Smooth muscle cell (in vitro differentiated cells): ENCODE measurements at regions not wholly inside any gene's neighbourhood (a gene's known extent, or its start where the extent isn't known, plus 50 kb on each side); places are given as distances from the start of the nearest gene placed in this dataset.

Experiments used
- DNase-seq: peaks from one replicate; lab custom pipeline; 2025; ENCODE audit not compliant: unreplicated experiment; lab: John Stamatoyannopoulos, UW
- H2AFZ ChIP-seq: fragments of 200-600 bp; sonication (generic); 2 replicates; pipeline ENCODE4 v1.6.0; 2016; ENCODE audit warnings: antibody characterized with exemption, low read depth, mild to moderate bottlenecking
- H3F3A ChIP-seq: fragments of 200-600 bp; sonication (generic); 2 replicates; pipeline ENCODE4 v1.6.0; 2017; ENCODE audit warnings: antibody characterized with exemption, low read depth
- H3K27ac ChIP-seq: fragments of 200-600 bp; sonication (generic); 2 replicates; pipeline ENCODE4 v1.5.1; 2016; ENCODE audit warnings: low read depth, mild to moderate bottlenecking
- H3K27me3 ChIP-seq: fragments of 200-600 bp; sonication (generic); 2 replicates; pipeline ENCODE4 v1.6.1; 2016; ENCODE audit warnings: low read depth, mild to moderate bottlenecking
- H3K36me3 ChIP-seq: fragments of 200-600 bp; sonication (generic); 2 replicates; pipeline ENCODE4 v1.5.1; 2016; ENCODE audit warnings: low read depth
- H3K4me1 ChIP-seq: fragments of 200-600 bp; sonication (generic); 2 replicates; pipeline ENCODE4 v1.5.1; 2016; ENCODE audit warnings: low read depth
- H3K4me2 ChIP-seq: fragments of 200-600 bp; sonication (generic); 2 replicates; pipeline ENCODE4 v1.6.0; 2016; ENCODE audit warnings: mild to moderate bottlenecking
- H3K4me3 ChIP-seq: fragments of 200-600 bp; sonication (generic); 2 replicates; pipeline ENCODE4 v1.5.1; 2016; ENCODE audit warnings: mild to moderate bottlenecking
- H3K79me2 ChIP-seq: fragments of 200-600 bp; sonication (generic); 2 replicates; pipeline ENCODE4 v1.6.0; 2016; ENCODE audit warnings: low read depth, mild to moderate bottlenecking
- H3K9ac ChIP-seq: fragments of 200-600 bp; sonication (generic); 2 replicates; pipeline ENCODE4 v1.6.0; 2016; ENCODE audit warnings: low read depth
- H3K9me3 ChIP-seq: fragments of 200-600 bp; sonication (generic); replicated peaks from 2 replicates; pipeline ENCODE4 v1.5.1; 2016; ENCODE audit warnings: low read depth
- H4K20me1 ChIP-seq: fragments of 200-600 bp; sonication (generic); 2 replicates; pipeline ENCODE4 v1.6.0; 2016; ENCODE audit warnings: low read depth
- whole genome bisulfite sequencing: methylation state at CpG from one replicate; pipeline ENCODE4 v1.1.7; 2016; ENCODE audit warnings: low lambda C conversion rate; 5-methylcytosine and 5-hydroxymethylcytosine counted together
- TF ChIP-seq, protein P1 (sequence below): fragments of 200-600 bp; sonication (generic); IDR thresholded peaks from 2 replicates; pipeline ENCODE4 v1.5.1; 2017; ENCODE audit warnings: borderline replicate concordance, mild to moderate bottlenecking, antibody characterized with exemption; ENCODE audit not compliant: insufficient read depth, poor library complexity, severe bottlenecking

DNA sequence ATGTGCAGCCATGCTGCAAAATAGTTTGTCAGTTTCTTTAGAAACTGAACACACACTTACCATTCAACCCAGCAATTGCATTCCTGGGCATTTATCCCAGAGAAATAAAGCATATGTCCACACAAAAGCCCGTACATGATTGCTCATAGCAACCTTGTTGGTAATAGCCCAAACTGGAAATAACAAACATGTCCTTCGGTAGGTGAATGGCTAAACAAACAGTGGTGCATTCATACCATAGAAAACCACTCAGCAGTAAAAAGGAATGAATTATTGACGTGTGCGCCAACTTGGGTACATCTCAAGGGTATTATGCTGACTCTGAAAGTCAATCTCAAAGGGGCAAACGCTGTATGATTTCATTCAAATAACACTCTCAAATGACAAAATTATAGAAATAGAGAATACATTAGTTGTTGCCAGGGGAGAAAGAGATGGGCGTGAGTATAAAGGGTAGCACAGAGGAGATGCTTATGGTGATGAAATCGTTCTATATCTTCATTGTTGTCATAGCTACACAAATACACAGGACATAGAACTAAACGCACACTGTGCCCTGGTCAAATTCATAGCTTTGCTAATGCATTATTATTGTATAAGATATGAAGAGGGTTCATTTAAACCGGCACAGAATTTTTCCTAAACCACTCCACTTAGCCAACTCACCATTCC lies 58.2 kb downstream of the DRD1 start:
- H3K27me3 ChIP-seq, result no peaks in the 10 kb centered on the region
- no peaks in the 10 kb centered on the region for H3K79me2 ChIP-seq
- no peak overlapping the region for H3K4me2 ChIP-seq
- no peaks in the 10 kb centered on the region for H3K36me3 ChIP-seq
- no peak overlapping the region for H3K9ac ChIP-seq
- H3K27ac ChIP-seq, result no peak overlapping the region
- no peak overlapping the region for H3K4me3 ChIP-seq
- no peak overlapping the region for H2AFZ ChIP-seq
- TF ChIP-seq, protein P1, sequence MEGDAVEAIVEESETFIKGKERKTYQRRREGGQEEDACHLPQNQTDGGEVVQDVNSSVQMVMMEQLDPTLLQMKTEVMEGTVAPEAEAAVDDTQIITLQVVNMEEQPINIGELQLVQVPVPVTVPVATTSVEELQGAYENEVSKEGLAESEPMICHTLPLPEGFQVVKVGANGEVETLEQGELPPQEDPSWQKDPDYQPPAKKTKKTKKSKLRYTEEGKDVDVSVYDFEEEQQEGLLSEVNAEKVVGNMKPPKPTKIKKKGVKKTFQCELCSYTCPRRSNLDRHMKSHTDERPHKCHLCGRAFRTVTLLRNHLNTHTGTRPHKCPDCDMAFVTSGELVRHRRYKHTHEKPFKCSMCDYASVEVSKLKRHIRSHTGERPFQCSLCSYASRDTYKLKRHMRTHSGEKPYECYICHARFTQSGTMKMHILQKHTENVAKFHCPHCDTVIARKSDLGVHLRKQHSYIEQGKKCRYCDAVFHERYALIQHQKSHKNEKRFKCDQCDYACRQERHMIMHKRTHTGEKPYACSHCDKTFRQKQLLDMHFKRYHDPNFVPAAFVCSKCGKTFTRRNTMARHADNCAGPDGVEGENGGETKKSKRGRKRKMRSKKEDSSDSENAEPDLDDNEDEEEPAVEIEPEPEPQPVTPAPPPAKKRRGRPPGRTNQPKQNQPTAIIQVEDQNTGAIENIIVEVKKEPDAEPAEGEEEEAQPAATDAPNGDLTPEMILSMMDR, result no peak
- no peaks in the 10 kb centered on the region for H3K4me1 ChIP-seq
- H3F3A ChIP-seq, result no peaks in the 10 kb centered on the region
- no peak for DNase-seq
- H4K20me1 ChIP-seq, result no peaks in the 10 kb centered on the region
- H3K9me3 ChIP-seq, result no peaks in the 10 kb centered on the region
- 91% methylated on average over 9 of the region's 9 CpGs for WGBS

DNA sequence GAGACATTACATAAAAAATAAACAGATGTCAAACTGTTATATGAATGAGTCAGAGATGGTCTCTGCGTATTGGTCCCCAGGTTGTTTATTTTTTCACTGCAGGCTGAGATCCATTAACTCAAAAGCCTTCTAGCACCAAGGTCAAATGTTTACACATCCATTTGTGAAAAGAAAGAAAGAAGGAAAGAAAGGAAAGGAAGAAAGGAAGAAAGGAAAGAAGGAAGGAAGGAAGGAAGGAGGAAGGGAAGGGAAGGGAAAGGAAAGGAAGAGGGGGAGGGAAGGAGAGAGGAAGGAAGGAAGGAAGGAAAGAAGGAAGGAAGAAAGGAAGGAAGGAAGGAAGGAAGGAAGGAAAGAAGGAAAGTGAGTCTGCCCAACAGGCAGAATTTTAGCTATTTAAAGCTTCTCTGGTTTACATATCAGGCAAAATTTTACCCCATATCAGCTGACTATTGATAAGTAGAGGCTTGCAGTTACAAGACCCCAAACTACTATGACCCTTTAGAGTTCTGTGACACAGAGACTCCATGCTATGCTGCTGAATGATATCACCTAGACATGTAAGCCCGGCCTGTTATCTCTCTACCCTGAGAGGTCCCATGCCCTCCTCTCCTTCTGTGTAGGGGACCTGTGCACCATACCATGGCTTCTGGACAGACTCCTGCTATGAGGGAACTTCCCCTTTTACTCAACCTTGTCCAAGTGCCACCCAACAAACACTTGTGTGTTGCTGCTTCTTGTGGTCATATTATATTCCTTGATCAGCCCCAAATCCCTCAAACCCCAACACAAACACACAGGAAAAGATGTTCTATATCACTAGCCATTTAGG lies 59.0 kb downstream of the DRD1 start:
- Histone ChIP-seq H3K79me2 (no peaks in the 10 kb centered on the region), H2AFZ (no peak overlapping the region), H4K20me1 (no peaks in the 10 kb centered on the region), H3K9me3 (no peaks in the 10 kb centered on the region), H3F3A (no peaks in the 10 kb centered on the region), H3K4me3 (no peak overlapping the region), H3K9ac (no peak overlapping the region), H3K27me3 (no peaks in the 10 kb centered on the region), H3K4me1 (no peaks in the 10 kb centered on the region), H3K4me2 (no peak overlapping the region), H3K27ac (no peak overlapping the region), H3K36me3 (no peaks in the 10 kb centered on the region)
- TF ChIP-seq, protein P1, result no peak
- 66% methylated on average over 2 of the region's 2 CpGs for WGBS
- no peak for DNase-seq

DNA sequence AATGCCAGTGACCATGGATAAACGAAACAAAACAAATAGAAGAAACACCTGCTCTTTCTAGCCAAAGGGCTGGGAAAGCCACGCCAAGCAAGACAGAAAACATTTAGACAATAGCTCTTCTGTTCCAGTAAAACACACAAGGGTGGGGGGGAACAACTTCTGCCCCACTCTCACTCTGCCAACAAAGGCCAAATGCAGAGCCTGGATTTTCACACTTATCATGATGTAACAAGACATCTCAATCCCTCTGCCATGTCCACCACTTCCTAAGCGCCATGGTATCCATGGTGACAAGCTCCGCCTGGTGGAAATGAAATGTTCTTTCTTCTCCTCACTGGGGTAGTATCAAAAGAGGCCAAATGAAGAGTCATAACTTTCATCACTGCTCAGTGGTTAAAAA lies 60.6 kb downstream of the DRD1 start:
- Histone ChIP-seq H3K79me2 (no peaks in the 10 kb centered on the region), H3K4me1 (no peaks in the 10 kb centered on the region), H3K9ac (no peak overlapping the region), H2AFZ (no peak overlapping the region), H3K4me3 (no peak overlapping the region), H3K36me3 (no peaks in the 10 kb centered on the region), H3F3A (peaks cover 6% of the 10 kb centered on the region), H3K4me2 (no peak overlapping the region), H3K9me3 (no peaks in the 10 kb centered on the region), H3K27me3 (no peaks in the 10 kb centered on the region), H3K27ac (no peak overlapping the region), H4K20me1 (no peaks in the 10 kb centered on the region)
- no peak for DNase-seq
- TF ChIP-seq, protein P1, result no peak
- 85% methylated on average over 4 of the region's 4 CpGs for WGBS
